HL-60/S4 (cell line): ENCODE measurements at regions not wholly inside any gene's neighbourhood (a gene's known extent, or its start where the extent isn't known, plus 50 kb on each side); places are given as distances from the start of the nearest gene placed in this dataset.

Experiments used
- in situ Hi-C: fragments of 300-500 bp; cut with MboI; formaldehyde crosslinking; loops from 2 replicates; pipeline ENCODE4 v1.14.3; 2022; ENCODE audit warnings: low sequenced_read_pairs

- in situ Hi-C loops: no loop called here
Measured at GRCh38 chr4:163621821-163622220, 127.3 kb downstream of the TMA16 start.

- in situ Hi-C loops: no loop called here
Measured at GRCh38 chr4:163622379-163623035, 128.0 kb downstream of the TMA16 start.

GRCh38 chr4:163623787-163624186 lies 129.3 kb downstream of the TMA16 start:
- in situ Hi-C loops: no loop called here

DNA sequence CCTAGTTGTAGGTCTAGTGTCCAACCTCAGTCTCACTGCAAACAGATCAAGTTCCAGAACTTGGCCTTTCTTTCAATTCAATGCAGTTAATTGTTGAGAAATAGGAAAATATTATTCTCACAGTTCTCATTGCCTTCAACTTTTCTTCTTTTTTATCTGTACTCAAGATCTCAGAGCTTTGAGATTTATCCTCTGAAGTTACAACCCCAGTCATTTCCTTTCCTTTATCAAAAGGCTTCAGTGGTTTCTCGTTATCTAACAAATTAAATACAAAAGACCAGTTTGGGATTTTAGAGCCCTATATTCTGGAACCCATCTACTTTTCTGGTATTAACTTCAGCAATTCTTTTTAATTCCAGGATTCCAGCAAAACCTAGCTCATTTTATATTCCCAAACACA lies 130.2 kb downstream of the TMA16 start:
- in situ Hi-C loops: no loop called here

GRCh38 chr4:163631288-163631687 lies 136.8 kb downstream of the TMA16 start:
- in situ Hi-C loops: no loop called here

- in situ Hi-C loops: no loop called here
Measured at GRCh38 chr4:163638909-163639308, 144.4 kb downstream of the TMA16 start.

DNA sequence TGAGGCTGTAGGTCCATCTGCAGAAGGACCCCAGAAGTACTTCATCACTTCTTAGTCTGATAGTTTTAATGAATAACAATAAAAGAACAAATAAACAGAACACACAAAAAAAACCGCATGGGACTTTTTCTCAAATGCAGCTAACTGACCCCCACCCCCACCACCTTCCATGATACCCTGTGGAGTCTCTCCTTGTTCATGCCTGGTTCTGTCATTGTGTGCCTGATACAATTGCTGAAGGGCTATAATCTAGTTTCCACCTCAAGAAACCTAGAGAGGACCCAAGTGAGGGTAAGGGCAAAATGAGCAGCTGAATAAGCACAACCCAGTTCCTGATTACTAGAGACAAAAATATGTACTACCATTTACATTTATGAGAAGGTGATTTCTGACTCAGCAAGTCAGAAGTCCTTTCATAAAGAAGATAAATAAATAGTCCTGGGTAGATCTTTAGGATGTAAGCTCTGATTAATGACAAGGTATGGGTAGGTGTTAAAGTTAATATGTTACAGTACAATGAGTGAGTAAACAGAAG lies 155.1 kb downstream of the TMA16 start:
- in situ Hi-C loops: no loop called here

- in situ Hi-C loops: no loop called here
Measured at GRCh38 chr4:163651761-163652160, 157.3 kb downstream of the TMA16 start.

- in situ Hi-C loops: no loop called here
Measured at GRCh38 chr4:163654621-163655020, 160.1 kb downstream of the TMA16 start.

DNA sequence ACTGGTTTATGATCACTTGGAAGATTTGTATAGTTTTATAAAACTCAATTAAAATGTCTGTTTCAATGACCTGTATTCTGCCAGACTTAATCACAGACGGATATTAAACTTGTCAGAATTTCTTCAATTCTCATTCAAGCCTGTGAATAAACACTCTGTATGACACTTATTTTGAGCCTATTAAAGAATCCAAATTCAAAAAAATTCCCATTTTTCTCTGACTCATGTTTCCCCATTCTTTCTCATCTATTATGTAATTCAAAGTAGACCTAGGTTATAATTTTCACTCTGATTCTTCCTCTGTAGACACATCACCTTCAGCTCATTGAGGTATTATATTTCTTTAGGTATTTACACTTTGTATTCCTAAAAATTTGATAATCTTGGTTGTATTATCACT lies 166.1 kb downstream of the TMA16 start:
- in situ Hi-C loops: no loop called here

GRCh38 chr4:163662768-163663167 lies 168.3 kb downstream of the TMA16 start:
- in situ Hi-C loops: no loop called here

GRCh38 chr4:163663454-163664225 lies 169.2 kb downstream of the TMA16 start:
- in situ Hi-C loops: no loop called here

DNA sequence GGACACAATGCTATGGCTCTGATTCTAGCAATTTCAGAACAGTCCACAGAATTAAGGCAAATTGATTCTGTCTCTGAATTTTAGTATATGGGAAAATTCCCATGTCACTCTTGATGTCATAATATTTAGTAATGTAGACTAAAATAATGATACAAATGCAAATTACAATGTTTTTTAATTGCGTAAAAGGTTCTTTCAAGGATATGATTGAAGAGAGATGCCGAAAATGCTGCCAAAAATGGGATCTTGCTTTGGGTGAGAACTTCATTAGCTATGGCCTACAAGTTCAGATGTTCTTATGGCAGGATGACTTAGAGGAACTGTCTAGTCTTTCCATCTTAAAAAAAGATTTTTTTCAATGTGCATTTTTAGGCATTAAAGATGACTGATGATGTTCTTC lies 170.6 kb downstream of the TMA16 start:
- in situ Hi-C loops: no loop called here

GRCh38 chr4:163665521-163666331 lies 171.2 kb downstream of the TMA16 start:
- in situ Hi-C loops: no loop called here

DNA sequence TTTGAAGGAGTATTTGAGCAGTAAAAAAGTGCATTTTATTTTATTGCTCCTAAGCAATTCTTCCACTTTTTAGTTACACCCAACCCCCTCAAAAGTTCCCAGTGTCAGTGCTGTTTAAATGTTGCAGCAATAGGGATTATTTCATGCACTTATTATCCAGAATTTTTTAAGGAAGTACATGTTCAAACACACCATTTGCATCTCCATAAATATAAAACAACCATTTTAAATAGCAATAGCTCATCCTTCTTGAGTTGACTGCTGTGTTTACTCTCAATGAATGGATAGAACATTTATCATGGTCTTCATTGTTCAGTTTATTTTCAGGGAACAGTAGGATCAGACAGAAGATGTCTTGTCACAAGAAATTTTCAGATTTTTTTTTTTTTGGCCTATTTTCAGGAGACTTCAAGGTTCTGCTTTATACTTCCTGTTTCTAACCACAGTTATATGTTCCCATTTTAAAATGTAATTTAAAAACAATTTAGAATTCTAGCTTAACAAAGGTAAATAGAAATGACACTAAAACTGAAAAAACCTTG lies 171.9 kb downstream of the TMA16 start:
- in situ Hi-C loops: no loop called here

GRCh38 chr4:163672751-163673150 lies 178.3 kb downstream of the TMA16 start:
- in situ Hi-C loops: loop anchor here (10.0 kb wide), 1 partner anchor 118 kb away; no protein-coding TSS in a partner anchor

- in situ Hi-C loops: loop anchor here (10.0 kb wide), 1 partner anchor 119 kb away; no protein-coding TSS in a partner anchor
Measured at GRCh38 chr4:163673848-163674697, 179.6 kb downstream of the TMA16 start.

DNA sequence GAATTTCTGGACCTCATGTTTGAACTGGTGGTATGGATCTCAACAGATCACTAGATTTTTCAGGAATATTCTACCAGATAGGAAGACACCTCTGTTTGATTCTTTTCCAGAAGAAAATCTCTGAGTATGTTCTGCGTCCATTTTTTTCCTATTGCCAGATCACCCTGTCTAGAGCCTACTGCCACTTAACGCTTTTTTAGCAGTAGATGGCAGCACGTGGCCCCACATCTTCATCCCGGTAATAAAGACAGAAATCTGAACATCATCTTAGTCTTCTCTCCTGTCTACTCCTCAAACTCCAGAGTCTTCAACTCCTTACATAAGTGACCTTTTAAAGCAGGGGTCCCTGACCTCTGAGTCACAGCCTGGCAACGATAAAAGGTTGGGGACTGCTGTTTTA lies 184.7 kb downstream of the TMA16 start:
- in situ Hi-C loops: loop anchor here (10.0 kb wide), 1 partner anchor 124 kb away; no protein-coding TSS in a partner anchor

GRCh38 chr4:163680386-163681098 lies 186.1 kb downstream of the TMA16 start:
- in situ Hi-C loops: no loop called here
